ENCODE measurements at regions not wholly inside any gene's neighbourhood (a gene's known extent, or its start where the extent isn't known, plus 50 kb on each side); places are given as distances from the start of the nearest gene placed in this dataset.
"Not testable (repeated sequence)": the region's sequence is repeated elsewhere in the genome, so short reads cannot be mapped to it uniquely, and the experiment has no call there.

- Histone ChIP-seq H3K27ac (no peak overlapping the region), H3K27me3 (replicated peaks) (no peaks in the 10 kb centered on the region), H3K4me3 (ENCODE audit: low read depth, low read length) (no peak overlapping the region), H3K36me3 (replicated peaks) (no peaks in the 10 kb centered on the region)
- no peak for DNase-seq
- in situ Hi-C loops (cut with HindIII; ENCODE audit: low pct_ligation_motif_present, low sequenced_read_pairs) = no loop called here
- TF ChIP-seq CTCF (IDR thresholded peaks at IDR 0.05; ENCODE audit: low read depth, low read length, missing control alignments) = no peak
These were observed 295.5 kb upstream of the ATXN7L3B start for GRCh38 chr12:74242088-74242487.

- no peaks in the 10 kb centered on the region for H3K27me3 ChIP-seq (replicated peaks)
- no peak overlapping the region for H3K27ac ChIP-seq
- DNase-seq = no peak
- TF ChIP-seq CTCF (IDR thresholded peaks at IDR 0.05; ENCODE audit: low read depth, low read length, missing control alignments) = no peak
- H3K4me3 ChIP-seq (ENCODE audit: low read depth, low read length) = no peak overlapping the region
- in situ Hi-C loops (cut with HindIII; ENCODE audit: low pct_ligation_motif_present, low sequenced_read_pairs) = no loop called here
- H3K36me3 ChIP-seq (replicated peaks) = no peaks in the 10 kb centered on the region
These were observed 292.2 kb upstream of the ATXN7L3B start for GRCh38 chr12:74245458-74245857.

GRCh38 chr12:74250891-74251290 is 286.7 kb upstream of the ATXN7L3B start:
- Histone ChIP-seq H3K36me3 (replicated peaks) (no peaks in the 10 kb centered on the region), H3K27me3 (replicated peaks) (no peaks in the 10 kb centered on the region), H3K4me3 (ENCODE audit: low read depth, low read length) (no peak overlapping the region), H3K27ac (no peak overlapping the region)
- no peak for TF ChIP-seq CTCF (IDR thresholded peaks at IDR 0.05; ENCODE audit: low read depth, low read length, missing control alignments)
- DNase-seq = no peak
- in situ Hi-C loops (cut with HindIII; ENCODE audit: low pct_ligation_motif_present, low sequenced_read_pairs) = no loop called here

- DNase-seq; H3K27me3 ChIP-seq (replicated peaks); in situ Hi-C loops (cut with HindIII; ENCODE audit: low pct_ligation_motif_present, low sequenced_read_pairs); H3K4me3 ChIP-seq (ENCODE audit: low read depth, low read length); H3K36me3 ChIP-seq (replicated peaks); H3K27ac ChIP-seq: not testable (repeated sequence)
These were observed 283.8 kb upstream of the ATXN7L3B start for GRCh38 chr12:74253826-74254225.

GRCh38 chr12:74254784-74255183 is 282.9 kb upstream of the ATXN7L3B start:
- Histone ChIP-seq H3K27ac (no peak overlapping the region), H3K4me3 (ENCODE audit: low read depth, low read length) (no peak overlapping the region), H3K36me3 (replicated peaks) (no peaks in the 10 kb centered on the region), H3K27me3 (replicated peaks) (no peaks in the 10 kb centered on the region)
- DNase-seq = no peak
- TF ChIP-seq CTCF (IDR thresholded peaks at IDR 0.05; ENCODE audit: low read depth, low read length, missing control alignments) = no peak
- in situ Hi-C loops (cut with HindIII; ENCODE audit: low pct_ligation_motif_present, low sequenced_read_pairs) = no loop called here

GRCh38 chr12:74259199-74259598 is 278.4 kb upstream of the ATXN7L3B start:
- no peak for DNase-seq
- in situ Hi-C loops (cut with HindIII; ENCODE audit: low pct_ligation_motif_present, low sequenced_read_pairs) = no loop called here
- no peak for TF ChIP-seq CTCF (IDR thresholded peaks at IDR 0.05; ENCODE audit: low read depth, low read length, missing control alignments)
- Histone ChIP-seq H3K36me3 (replicated peaks) (no peaks in the 10 kb centered on the region), H3K27me3 (replicated peaks) (no peaks in the 10 kb centered on the region), H3K27ac (no peak overlapping the region), H3K4me3 (ENCODE audit: low read depth, low read length) (no peak overlapping the region)

Measured in brain microvascular endothelial cell (primary cell).